CD4-positive, alpha-beta T cell treated with Interleukin-6 for 4 hours (primary cell): ENCODE measurements at regions not wholly inside any gene's neighbourhood (a gene's known extent, or its start where the extent isn't known, plus 50 kb on each side); places are given as distances from the start of the nearest gene placed in this dataset.
"Not testable (repeated sequence)": the region's sequence is repeated elsewhere in the genome, so short reads cannot be mapped to it uniquely, and the experiment has no call there.

Source experiments
- DNase-seq: peaks from one replicate; pipeline ENCODE4 v3.0.0-alpha.2; 2020; ENCODE audit warnings: mixed read lengths

- DNase-seq, result no peak
These were observed 191.4 kb downstream of the PTPRU start for GRCh38 chr1:29427614-29428279.

GRCh38 chr1:29426701-29427279, 190.5 kb downstream of the PTPRU start:
- no peak for DNase-seq

- DNase-seq, result no peak
These were observed 189.3 kb downstream of the PTPRU start for GRCh38 chr1:29425631-29426030.

- DNase-seq, result no peak
These were observed 187.9 kb downstream of the PTPRU start for GRCh38 chr1:29424266-29424665.

- DNase-seq, result no peak
These were observed 183.9 kb downstream of the PTPRU start for GRCh38 chr1:29420202-29420601.

- no peak for DNase-seq
These were observed 181.6 kb downstream of the PTPRU start for GRCh38 chr1:29417971-29418370.

- no peak for DNase-seq
These were observed 181.0 kb downstream of the PTPRU start for GRCh38 chr1:29417147-29417858.

- no peak for DNase-seq
These were observed 180.2 kb downstream of the PTPRU start for GRCh38 chr1:29416267-29417146.

- no peak for DNase-seq
These were observed 179.5 kb downstream of the PTPRU start for GRCh38 chr1:29415861-29416260.

- no peak for DNase-seq
These were observed 179.0 kb downstream of the PTPRU start for GRCh38 chr1:29415156-29415830.

- no peak for DNase-seq
These were observed 177.8 kb downstream of the PTPRU start for GRCh38 chr1:29414086-29414485.

GRCh38 chr1:29413661-29414060, 177.3 kb downstream of the PTPRU start:
- DNase-seq, result no peak

GRCh38 chr1:29412591-29412990, 176.3 kb downstream of the PTPRU start:
- DNase-seq, result no peak

- DNase-seq, result no peak
These were observed 174.2 kb downstream of the PTPRU start for GRCh38 chr1:29410476-29410875.

GRCh38 chr1:29409616-29410015, 173.3 kb downstream of the PTPRU start:
- no peak for DNase-seq

GRCh38 chr1:29408831-29409605, 172.7 kb downstream of the PTPRU start:
- DNase-seq, result no peak

GRCh38 chr1:29406814-29407213, 170.5 kb downstream of the PTPRU start:
- DNase-seq, result no peak

- DNase-seq, result not testable (repeated sequence)
These were observed 163.9 kb downstream of the PTPRU start for GRCh38 chr1:29400203-29400602.

GRCh38 chr1:29399465-29399864, 163.1 kb downstream of the PTPRU start:
- no peak for DNase-seq

- DNase-seq, result no peak
These were observed 162.1 kb downstream of the PTPRU start for GRCh38 chr1:29398431-29398830.

GRCh38 chr1:29397981-29398380, 161.7 kb downstream of the PTPRU start:
- no peak for DNase-seq

- DNase-seq, result no peak
These were observed 160.9 kb downstream of the PTPRU start for GRCh38 chr1:29397256-29397590.
